A673 (cell line): ENCODE measurements at regions not wholly inside any gene's neighbourhood (a gene's known extent, or its start where the extent isn't known, plus 50 kb on each side); places are given as distances from the start of the nearest gene placed in this dataset.

ENCODE experiments used
- BruUV-seq: library from RNA; stranded (reverse); fragments of 400-500 nt; replicated peaks from 2 replicates; lab custom pipeline; 2021; lab: Mats Ljungman, UMichigan
- CTCF ChIA-PET: fragments of 300-600 bp; sonication (Branson Sonifier 250); formaldehyde crosslinking; loops from one replicate; lab custom pipeline; 2022; ENCODE audit warnings: antibody characterized with exemption; lab: Charles Lee
- POLR2A ChIA-PET: fragments of 300-600 bp; sonication (Branson Sonifier 250); formaldehyde crosslinking; loops from one replicate; lab custom pipeline; 2022; ENCODE audit warnings: antibody characterized with exemption; ENCODE audit not compliant: low non-redundant PET; lab: Charles Lee
- DNase-seq: peaks from one replicate; pipeline ENCODE4 v3.0.0-alpha.2; 2015; ENCODE audit warnings: low spot score
- H3K27ac ChIP-seq: fragments of 200-600 bp; sonication (generic); 2 replicates; pipeline ENCODE4 v1.5.1; 2016; ENCODE audit warnings: mixed run types, low read depth, mild to moderate bottlenecking, mixed read lengths, antibody characterized with exemption, low read length; ENCODE audit not compliant: poor library complexity, severe bottlenecking
- H3K27me3 ChIP-seq: fragments of 200-600 bp; sonication (generic); replicated peaks from 2 replicates; pipeline ENCODE4 v1.6.1; 2017; ENCODE audit warnings: mixed run types, low read depth, mild to moderate bottlenecking, mixed read lengths, antibody characterized with exemption, low read length; ENCODE audit not compliant: insufficient read depth, poor library complexity
- H3K36me3 ChIP-seq: fragments of 200-600 bp; sonication (generic); 2 replicates; pipeline ENCODE4 v1.6.1; 2016; ENCODE audit warnings: mixed run types, mild to moderate bottlenecking, mixed read lengths, antibody characterized with exemption, low read length; ENCODE audit not compliant: insufficient read depth, poor library complexity, severe bottlenecking
- H3K4me1 ChIP-seq: fragments of 200-600 bp; sonication (generic); 2 replicates; pipeline ENCODE4 v1.6.1; 2017; ENCODE audit warnings: mixed run types, mild to moderate bottlenecking, mixed read lengths, antibody characterized with exemption, low read length; ENCODE audit not compliant: insufficient read depth, poor library complexity, severe bottlenecking
- H3K4me3 ChIP-seq: fragments of 200-600 bp; sonication (generic); 2 replicates; pipeline ENCODE4 v1.5.1; 2016; ENCODE audit warnings: low read depth, mixed run types, mild to moderate bottlenecking, mixed read lengths, low read length; ENCODE audit not compliant: poor library complexity, severe bottlenecking
- H3K9me3 ChIP-seq: fragments of 200-600 bp; sonication (generic); 2 replicates; pipeline ENCODE4 v1.6.1; 2016; ENCODE audit warnings: mixed run types, low read depth, mild to moderate bottlenecking, mixed read lengths, antibody characterized with exemption, low read length; ENCODE audit not compliant: poor library complexity, severe bottlenecking
- EZH2 ChIP-seq: fragments of 200-600 bp; sonication (generic); IDR thresholded peaks from 2 replicates; pipeline ENCODE4 v1.6.1; 2017; ENCODE audit warnings: borderline replicate concordance, low read depth, mild to moderate bottlenecking, mixed read lengths, antibody characterized with exemption, low read length; ENCODE audit not compliant: poor library complexity, severe bottlenecking
- intact Hi-C: fragments of 100-400 bp; cut with micrococcal nuclease; formaldehyde crosslinking; loops from one replicate; pipeline ENCODE4 v1.10.0; 2022; ENCODE audit not compliant: unreplicated experiment
- TF ChIP-seq, protein P1 (sequence below): fragments of 300-800, 200-600 bp; sonication (generic); conservative IDR thresholded peaks from 2 replicates; pipeline ENCODE4 v1.5.1; 2017; ENCODE audit warnings: low read depth, mild to moderate bottlenecking, antibody characterized with exemption, low read length, moderate library complexity, mixed read lengths

DNA sequence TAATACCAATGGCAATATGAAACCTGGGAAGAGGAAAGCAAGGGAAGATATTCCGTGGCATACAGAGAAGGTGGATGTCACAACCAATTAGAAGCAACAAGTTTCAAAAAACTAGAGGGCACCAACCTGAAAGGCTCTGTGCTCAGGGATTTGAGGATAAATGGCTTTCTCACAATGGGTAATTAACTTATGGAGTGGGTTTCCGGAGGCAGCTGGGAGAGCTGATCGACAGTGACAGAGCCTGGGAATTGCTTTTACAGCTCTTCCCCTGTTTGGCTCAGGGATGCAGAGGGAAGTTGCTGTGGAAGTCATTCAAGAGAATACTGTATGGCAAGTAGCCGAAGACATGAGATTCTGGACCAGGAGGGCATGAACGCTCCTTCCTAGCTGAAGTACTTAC lies 237.0 kb downstream of the KIF4B start:
- DNase-seq: peak; percentile 7
- intact Hi-C loops: no loop called here
- no peaks in the 10 kb centered on the region for H3K36me3 ChIP-seq
- H3K4me1 ChIP-seq: no peaks in the 10 kb centered on the region
- TF ChIP-seq EZH2: no peak
- TF ChIP-seq, protein P1, sequence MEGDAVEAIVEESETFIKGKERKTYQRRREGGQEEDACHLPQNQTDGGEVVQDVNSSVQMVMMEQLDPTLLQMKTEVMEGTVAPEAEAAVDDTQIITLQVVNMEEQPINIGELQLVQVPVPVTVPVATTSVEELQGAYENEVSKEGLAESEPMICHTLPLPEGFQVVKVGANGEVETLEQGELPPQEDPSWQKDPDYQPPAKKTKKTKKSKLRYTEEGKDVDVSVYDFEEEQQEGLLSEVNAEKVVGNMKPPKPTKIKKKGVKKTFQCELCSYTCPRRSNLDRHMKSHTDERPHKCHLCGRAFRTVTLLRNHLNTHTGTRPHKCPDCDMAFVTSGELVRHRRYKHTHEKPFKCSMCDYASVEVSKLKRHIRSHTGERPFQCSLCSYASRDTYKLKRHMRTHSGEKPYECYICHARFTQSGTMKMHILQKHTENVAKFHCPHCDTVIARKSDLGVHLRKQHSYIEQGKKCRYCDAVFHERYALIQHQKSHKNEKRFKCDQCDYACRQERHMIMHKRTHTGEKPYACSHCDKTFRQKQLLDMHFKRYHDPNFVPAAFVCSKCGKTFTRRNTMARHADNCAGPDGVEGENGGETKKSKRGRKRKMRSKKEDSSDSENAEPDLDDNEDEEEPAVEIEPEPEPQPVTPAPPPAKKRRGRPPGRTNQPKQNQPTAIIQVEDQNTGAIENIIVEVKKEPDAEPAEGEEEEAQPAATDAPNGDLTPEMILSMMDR: no peak
- BruUV-seq: no TSS peak
- H3K27ac ChIP-seq: no peak overlapping the region
- H3K4me3 ChIP-seq: no peak overlapping the region
- H3K9me3 ChIP-seq: no peaks in the 10 kb centered on the region
- POLR2A ChIA-PET: no interaction called here
- CTCF ChIA-PET: no interaction called here
- H3K27me3 ChIP-seq: no peaks in the 10 kb centered on the region

DNA sequence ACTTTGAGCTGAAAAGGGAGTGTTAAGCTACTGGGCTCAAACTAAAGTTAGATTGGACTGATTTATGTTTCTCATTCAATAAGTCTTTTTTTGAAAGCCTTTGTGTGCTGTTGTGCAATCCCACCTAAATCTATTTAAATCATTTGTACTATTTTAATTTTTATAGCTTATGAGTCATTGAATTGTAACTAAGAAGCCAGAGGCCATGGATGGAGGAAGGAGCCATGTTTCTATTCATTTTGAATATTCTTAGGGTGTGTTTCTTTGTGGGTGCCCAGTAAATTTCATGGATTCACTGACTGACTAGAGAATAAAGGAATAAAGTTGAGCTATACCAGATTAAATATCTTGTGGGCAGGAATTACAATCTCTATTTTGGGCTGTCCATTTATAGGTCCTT lies 238.5 kb downstream of the KIF4B start:
- intact Hi-C loops: no loop called here
- no peaks in the 10 kb centered on the region for H3K4me1 ChIP-seq
- no peak overlapping the region for H3K4me3 ChIP-seq
- no peaks in the 10 kb centered on the region for H3K27me3 ChIP-seq
- peak; percentile 4 for DNase-seq
- TF ChIP-seq, protein P1: no peak
- TF ChIP-seq EZH2: no peak
- BruUV-seq: no TSS peak
- no peaks in the 10 kb centered on the region for H3K9me3 ChIP-seq
- no peak overlapping the region for H3K27ac ChIP-seq
- H3K36me3 ChIP-seq: no peaks in the 10 kb centered on the region
- CTCF ChIA-PET: no interaction called here
- POLR2A ChIA-PET: interaction anchor here (0.6 kb wide), 1 partner anchor 1751 kb away, joined by 4 read pairs; no protein-coding TSS in a partner anchor

DNA sequence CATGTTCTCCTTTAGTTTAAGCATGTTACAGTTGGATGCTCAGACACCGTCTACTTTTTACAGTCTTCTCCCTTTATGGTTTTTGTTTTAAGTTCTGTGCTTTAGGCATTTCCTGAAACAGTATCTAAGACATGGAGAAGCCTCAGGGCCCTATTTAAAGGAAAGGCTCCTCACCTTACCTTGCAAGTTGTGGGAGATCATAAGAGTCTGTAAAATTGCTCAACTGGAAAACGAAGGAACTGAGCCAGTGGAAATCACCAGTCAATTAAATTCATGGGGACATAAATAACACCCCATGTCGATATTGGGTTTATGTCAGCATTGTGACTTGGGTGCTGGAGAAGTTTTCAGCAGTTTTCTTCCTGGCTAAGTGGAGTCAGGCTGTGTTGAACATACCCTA lies 239.2 kb downstream of the KIF4B start:
- ChIA-PET POLR2A (no interaction called here), CTCF (no interaction called here)
- Histone ChIP-seq H3K36me3 (no peaks in the 10 kb centered on the region), H3K4me1 (no peaks in the 10 kb centered on the region), H3K9me3 (no peaks in the 10 kb centered on the region), H3K27me3 (no peaks in the 10 kb centered on the region), H3K4me3 (no peak overlapping the region), H3K27ac (no peak overlapping the region)
- no peak for DNase-seq
- BruUV-seq: no TSS peak
- intact Hi-C loops: no loop called here
- TF ChIP-seq EZH2: no peak
- TF ChIP-seq, protein P1: no peak
